Endothelial cell of umbilical vein (primary cell): ENCODE measurements at regions not wholly inside any gene's neighbourhood (a gene's known extent, or its start where the extent isn't known, plus 50 kb on each side); places are given as distances from the start of the nearest gene placed in this dataset.

Source experiments
- BruUV-seq: library from RNA; stranded (reverse); fragments of 400-500 nt; replicated peaks from 2 replicates; lab custom pipeline; 2021; lab: Mats Ljungman, UMichigan
- CTCF ChIA-PET: fragments of 300-600, 350-600 bp; sonication (Branson Sonifier 250); formaldehyde crosslinking; loops from one replicate; lab custom pipeline; 2021; ENCODE audit warnings: antibody characterized with exemption, inconsistent platforms; lab: Charles Lee
- POLR2A ChIA-PET: fragments of 300-600, 350-600 bp; sonication (Branson Sonifier 250); formaldehyde crosslinking; loops from one replicate; lab custom pipeline; 2021; ENCODE audit warnings: antibody characterized with exemption, inconsistent platforms; lab: Charles Lee
- DNase-seq: peaks from one replicate; pipeline ENCODE4 v3.0.0-alpha.2; 2011; ENCODE audit warnings: low read depth, low spot score
- FAIRE-seq: peaks from 2 replicates; lab custom pipeline; 2011; peaks lifted over from hg19 to GRCh38; lab: Jason Lieb, UNC
- H2AFZ ChIP-seq: 2 replicates; pipeline ENCODE4 v1.6.0; 2012; ENCODE audit warnings: low read depth, low read length, control low read depth, inconsistent platforms
- H3K27ac ChIP-seq: 2 replicates; pipeline ENCODE4 v1.5.1; 2011; ENCODE audit warnings: low read depth, mild to moderate bottlenecking, control low read depth, low read length, moderate library complexity; ENCODE audit not compliant: insufficient read depth
- H3K27me3 ChIP-seq, 2 experiments: 2 replicates each; pipeline versions ENCODE4 v1.6.0 to v1.6.1; 2011; ENCODE audit warnings: low read length in 2 of 2, mixed read lengths in 1 of 2; ENCODE audit not compliant: control insufficient read depth in 2 of 2, insufficient read depth in 2 of 2
- H3K36me3 ChIP-seq, 2 experiments: 2 replicates in 1 of 2; 3 replicates in 1 of 2; pipeline ENCODE4 v1.5.1; 2011; ENCODE audit warnings: low read length in 2 of 2, mild to moderate bottlenecking in 1 of 2, moderate library complexity in 1 of 2; ENCODE audit not compliant: control insufficient read depth in 2 of 2, insufficient read depth in 2 of 2; ENCODE audit errors: extremely low read depth in 1 of 2
- H3K4me1 ChIP-seq: 3 replicates; pipeline ENCODE4 v1.5.1; 2011; ENCODE audit warnings: mild to moderate bottlenecking, low read length; ENCODE audit not compliant: control insufficient read depth, insufficient read depth; ENCODE audit errors: extremely low read depth
- H3K4me2 ChIP-seq: 2 replicates; pipeline ENCODE4 v1.6.1; 2011; ENCODE audit warnings: low read length, control low read depth, mixed read lengths; ENCODE audit not compliant: insufficient read depth
- H3K4me3 ChIP-seq, 3 experiments: fragments of 200-600 bp in 1 of 3; sonication (generic), shearing (Covaris generic) in 1 of 3; replicated peaks in 1 of 3; 2 replicates each; pipeline ENCODE4 v1.5.1; 2011 to 2016; ENCODE audit warnings: control low read depth in 3 of 3, low read length in 3 of 3, mild to moderate bottlenecking in 2 of 3, inconsistent platforms in 1 of 3, low read depth in 1 of 3, moderate library complexity in 1 of 3; ENCODE audit not compliant: insufficient read depth in 1 of 3
- H3K79me2 ChIP-seq: 2 replicates; pipeline ENCODE4 v1.6.0; 2012; ENCODE audit warnings: low read length, inconsistent platforms; ENCODE audit not compliant: control insufficient read depth, insufficient read depth
- H3K9ac ChIP-seq: replicated peaks from 2 replicates; pipeline ENCODE3; 2011; ENCODE audit warnings: low read length, control low read depth; ENCODE audit not compliant: insufficient read depth; ENCODE audit errors: extremely low read depth
- H3K9me1 ChIP-seq: replicated peaks from 3 replicates; pipeline ENCODE4 v1.6.0; 2011; ENCODE audit warnings: mild to moderate bottlenecking, low read length; ENCODE audit not compliant: control insufficient read depth, insufficient read depth; ENCODE audit errors: extremely low read depth
- H3K9me3 ChIP-seq: replicated peaks from 2 replicates; pipeline ENCODE4 v1.5.1; 2012; ENCODE audit warnings: low read length, inconsistent platforms; ENCODE audit not compliant: control insufficient read depth, insufficient read depth
- H4K20me1 ChIP-seq: replicated peaks from 2 replicates; pipeline ENCODE3; 2011; ENCODE audit warnings: mild to moderate bottlenecking, low read length; ENCODE audit not compliant: control insufficient read depth, insufficient read depth; ENCODE audit errors: extremely low read depth
- EZH2 ChIP-seq: IDR thresholded peaks from 2 replicates; pipeline ENCODE4 v1.6.1; 2012; ENCODE audit warnings: borderline replicate concordance, low read depth, mild to moderate bottlenecking, moderate library complexity, low read length, inconsistent platforms; ENCODE audit not compliant: severe bottlenecking
- FOS ChIP-seq: IDR thresholded peaks from 2 replicates; pipeline ENCODE4 v1.6.1; 2011; ENCODE audit warnings: mild to moderate bottlenecking, low read length, moderate library complexity, borderline replicate concordance; ENCODE audit not compliant: insufficient read depth
- GATA2 ChIP-seq: IDR thresholded peaks from 2 replicates; pipeline ENCODE4 v1.7.0; 2011; ENCODE audit warnings: low read depth, mild to moderate bottlenecking, moderate library complexity, mixed read lengths, low read length; ENCODE audit not compliant: insufficient read length, insufficient read depth
- JUN ChIP-seq: IDR thresholded peaks from 2 replicates; pipeline ENCODE4 v1.6.1; 2011; ENCODE audit warnings: borderline replicate concordance, low read depth; ENCODE audit not compliant: insufficient read length, insufficient read depth
- MYC ChIP-seq: IDR thresholded peaks from one replicate; pipeline ENCODE4 v1.6.1; 2011; ENCODE audit warnings: mild to moderate bottlenecking, low read depth, low read length
- POLR2A ChIP-seq: IDR thresholded peaks from 2 replicates; pipeline ENCODE4 v1.6.1; 2012; ENCODE audit warnings: low read depth, mild to moderate bottlenecking, control low read depth, low read length
- POLR2AphosphoS5 ChIP-seq: IDR thresholded peaks from 2 replicates; pipeline ENCODE4 v1.6.1; 2012; ENCODE audit warnings: low read depth, mild to moderate bottlenecking, control low read depth, low read length, moderate library complexity; ENCODE audit not compliant: insufficient read depth
- dilution Hi-C: fragments of 300-500 bp; cut with MboI; formaldehyde crosslinking; loops from one replicate; pipeline ENCODE4 v1.15.0; 2019; ENCODE audit warnings: low sequenced_read_pairs; ENCODE audit not compliant: extremely low pct_ligation_motif_present
- intact Hi-C: fragments of 100-400 bp; cut with micrococcal nuclease; formaldehyde crosslinking; loops from one replicate; pipeline ENCODE4 v1.10.0; 2022
- TF ChIP-seq, protein P1 (sequence below): IDR thresholded peaks from 2 replicates; pipeline ENCODE4 v1.6.1; 2011; ENCODE audit not compliant: insufficient read depth, insufficient read length
- TF ChIP-seq, protein P2 (sequence below), 2 donors: IDR thresholded peaks; 1 replicate in 1 of 2; 2 replicates in 1 of 2; pipeline ENCODE4 v1.5.1; 2011; ENCODE audit warnings: low read length in 2 of 2, mild to moderate bottlenecking in 2 of 2, moderate library complexity in 2 of 2, control low read depth in 1 of 2, inconsistent platforms in 1 of 2, low read depth in 1 of 2; ENCODE audit not compliant: insufficient read depth in 1 of 2; ENCODE audit errors: extremely low read depth in 1 of 2

DNA sequence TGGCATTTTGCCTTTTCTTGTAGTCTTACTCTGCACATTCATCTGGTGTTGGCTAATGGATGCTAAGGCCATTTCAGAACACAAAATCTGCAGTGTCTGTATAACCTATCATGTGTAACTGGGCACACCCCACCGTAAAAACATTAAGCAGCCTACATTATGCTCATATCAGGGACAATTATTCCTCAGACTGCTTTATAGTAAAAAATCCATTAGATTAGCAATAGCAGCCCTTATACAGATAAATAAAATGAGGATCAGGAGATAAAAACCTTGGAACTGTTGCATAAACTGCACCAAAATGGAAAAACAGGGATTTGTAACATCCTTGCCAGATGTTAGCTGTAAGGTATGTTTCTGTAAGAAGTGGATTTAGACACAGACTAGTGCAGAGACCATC lies 288.8 kb downstream of the HS3ST1 start:
- ChIA-PET POLR2A (no interaction called here), CTCF (no interaction called here)
- H3K79me2 ChIP-seq, result no peaks in the 10 kb centered on the region
- no peak for DNase-seq
- no peaks in the 10 kb centered on the region for H3K4me1 ChIP-seq
- FAIRE-seq, result no peak
- no peak overlapping the region for H3K9ac ChIP-seq
- no peaks in the 10 kb centered on the region for H3K27me3 ChIP-seq
- TF ChIP-seq FOS (no peak), POLR2A (no peak), POLR2AphosphoS5 (no peak), GATA2 (no peak), MYC (no peak), EZH2 (no peak), JUN (no peak)
- TF ChIP-seq, protein P1, sequence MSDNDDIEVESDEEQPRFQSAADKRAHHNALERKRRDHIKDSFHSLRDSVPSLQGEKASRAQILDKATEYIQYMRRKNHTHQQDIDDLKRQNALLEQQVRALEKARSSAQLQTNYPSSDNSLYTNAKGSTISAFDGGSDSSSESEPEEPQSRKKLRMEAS, result no peak
- TF ChIP-seq, protein P2, sequence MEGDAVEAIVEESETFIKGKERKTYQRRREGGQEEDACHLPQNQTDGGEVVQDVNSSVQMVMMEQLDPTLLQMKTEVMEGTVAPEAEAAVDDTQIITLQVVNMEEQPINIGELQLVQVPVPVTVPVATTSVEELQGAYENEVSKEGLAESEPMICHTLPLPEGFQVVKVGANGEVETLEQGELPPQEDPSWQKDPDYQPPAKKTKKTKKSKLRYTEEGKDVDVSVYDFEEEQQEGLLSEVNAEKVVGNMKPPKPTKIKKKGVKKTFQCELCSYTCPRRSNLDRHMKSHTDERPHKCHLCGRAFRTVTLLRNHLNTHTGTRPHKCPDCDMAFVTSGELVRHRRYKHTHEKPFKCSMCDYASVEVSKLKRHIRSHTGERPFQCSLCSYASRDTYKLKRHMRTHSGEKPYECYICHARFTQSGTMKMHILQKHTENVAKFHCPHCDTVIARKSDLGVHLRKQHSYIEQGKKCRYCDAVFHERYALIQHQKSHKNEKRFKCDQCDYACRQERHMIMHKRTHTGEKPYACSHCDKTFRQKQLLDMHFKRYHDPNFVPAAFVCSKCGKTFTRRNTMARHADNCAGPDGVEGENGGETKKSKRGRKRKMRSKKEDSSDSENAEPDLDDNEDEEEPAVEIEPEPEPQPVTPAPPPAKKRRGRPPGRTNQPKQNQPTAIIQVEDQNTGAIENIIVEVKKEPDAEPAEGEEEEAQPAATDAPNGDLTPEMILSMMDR (IDR thresholded peaks at IDR 0.05; ENCODE audit: extremely low read depth in 1 of 2, insufficient read depth in 1 of 2, low read depth in 1 of 2, low read length in 2 of 2), result no peak
- H3K9me3 ChIP-seq, result no peaks in the 10 kb centered on the region
- H2AFZ ChIP-seq, result no peak overlapping the region
- no peaks in the 10 kb centered on the region for H4K20me1 ChIP-seq
- dilution Hi-C loops, result no loop called here
- no TSS peak for BruUV-seq
- H3K9me1 ChIP-seq, result no peaks in the 10 kb centered on the region
- no peaks in the 10 kb centered on the region for H3K36me3 ChIP-seq
- H3K4me3 ChIP-seq, result no peak overlapping the region
- no peak overlapping the region for H3K27ac ChIP-seq
- intact Hi-C loops, result no loop called here
- H3K4me2 ChIP-seq, result no peak overlapping the region
